ENCODE measurements at regions not wholly inside any gene's neighbourhood (a gene's known extent, or its start where the extent isn't known, plus 50 kb on each side); places are given as distances from the start of the nearest gene placed in this dataset.
"Not testable (repeated sequence)": the region's sequence is repeated elsewhere in the genome, so short reads cannot be mapped to it uniquely, and the experiment has no call there.

DNA sequence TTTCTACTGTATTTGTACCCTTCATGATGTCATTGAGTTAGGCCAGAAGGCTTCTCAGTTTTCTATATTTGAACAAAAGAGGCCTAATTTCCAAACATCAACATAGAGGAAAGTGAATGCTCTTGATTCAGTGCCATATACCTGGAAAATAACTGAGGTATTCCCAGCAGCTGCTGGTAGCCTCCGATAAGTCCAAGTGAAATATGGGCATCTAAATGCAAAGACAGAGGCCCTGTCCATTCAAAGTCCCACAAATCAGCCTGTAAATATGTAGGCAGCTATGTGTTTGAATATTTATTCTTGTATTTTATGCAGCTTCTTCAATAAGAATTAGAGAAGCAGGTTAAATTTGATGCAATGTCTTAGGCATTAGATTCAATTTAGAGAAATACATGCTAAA is 89.5 kb upstream of the DPP10 start:
- no peak for DNase-seq (ENCODE audit: low spot score)
- POLR2A ChIA-PET (ENCODE audit: low non-redundant PET): no interaction called here
- TF ChIP-seq, protein P1, sequence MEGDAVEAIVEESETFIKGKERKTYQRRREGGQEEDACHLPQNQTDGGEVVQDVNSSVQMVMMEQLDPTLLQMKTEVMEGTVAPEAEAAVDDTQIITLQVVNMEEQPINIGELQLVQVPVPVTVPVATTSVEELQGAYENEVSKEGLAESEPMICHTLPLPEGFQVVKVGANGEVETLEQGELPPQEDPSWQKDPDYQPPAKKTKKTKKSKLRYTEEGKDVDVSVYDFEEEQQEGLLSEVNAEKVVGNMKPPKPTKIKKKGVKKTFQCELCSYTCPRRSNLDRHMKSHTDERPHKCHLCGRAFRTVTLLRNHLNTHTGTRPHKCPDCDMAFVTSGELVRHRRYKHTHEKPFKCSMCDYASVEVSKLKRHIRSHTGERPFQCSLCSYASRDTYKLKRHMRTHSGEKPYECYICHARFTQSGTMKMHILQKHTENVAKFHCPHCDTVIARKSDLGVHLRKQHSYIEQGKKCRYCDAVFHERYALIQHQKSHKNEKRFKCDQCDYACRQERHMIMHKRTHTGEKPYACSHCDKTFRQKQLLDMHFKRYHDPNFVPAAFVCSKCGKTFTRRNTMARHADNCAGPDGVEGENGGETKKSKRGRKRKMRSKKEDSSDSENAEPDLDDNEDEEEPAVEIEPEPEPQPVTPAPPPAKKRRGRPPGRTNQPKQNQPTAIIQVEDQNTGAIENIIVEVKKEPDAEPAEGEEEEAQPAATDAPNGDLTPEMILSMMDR (conservative IDR thresholded peaks at IDR 0.05; ENCODE audit: low read depth): no peak
- CTCF ChIA-PET: no interaction called here
- no peak overlapping the region for H3K27ac ChIP-seq

DNA sequence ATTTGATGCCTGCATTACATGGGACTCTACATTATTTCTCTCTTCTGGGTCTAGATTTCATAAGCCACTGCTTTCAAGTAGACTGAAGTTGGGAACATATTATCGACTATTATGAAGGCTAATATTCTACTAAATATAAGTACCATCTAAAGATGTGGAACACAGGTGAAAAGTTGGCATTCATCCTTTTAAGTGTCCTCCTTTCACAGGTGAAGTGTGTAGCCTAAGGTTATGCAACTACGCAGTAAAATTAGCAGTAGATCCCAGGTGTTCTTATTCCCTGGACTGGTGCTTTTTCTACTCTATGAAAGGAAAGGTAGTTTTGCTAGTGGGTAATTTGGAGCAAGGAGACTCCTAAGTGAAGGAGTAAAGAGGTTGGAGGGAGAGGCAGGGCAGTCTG is 88.2 kb upstream of the DPP10 start:
- H3K27ac ChIP-seq: no peak overlapping the region
- DNase-seq (ENCODE audit: low spot score): no peak
- ChIA-PET POLR2A (ENCODE audit: low non-redundant PET) (no interaction called here), CTCF (no interaction called here)
- TF ChIP-seq, protein P1 (conservative IDR thresholded peaks at IDR 0.05; ENCODE audit: low read depth): no peak

DNA sequence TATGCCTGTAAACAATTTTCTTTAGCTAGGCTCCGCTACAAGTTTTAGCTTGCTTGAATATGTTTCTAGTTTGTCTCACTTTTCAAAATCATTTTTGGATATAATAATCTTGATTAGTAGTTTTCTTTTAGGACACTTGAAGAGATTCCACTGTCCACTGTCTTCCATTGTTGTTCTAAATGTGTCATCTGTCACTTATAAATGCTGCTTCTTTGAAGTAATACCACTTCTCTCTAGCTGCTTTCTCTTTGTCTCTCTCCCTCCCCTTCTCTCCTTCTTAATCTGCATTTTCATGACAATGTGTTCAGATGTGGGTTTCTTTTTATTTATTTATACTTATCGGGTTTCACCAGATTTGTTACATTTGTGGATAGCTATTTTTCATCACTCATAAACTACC is 73.7 kb upstream of the DPP10 start:
- ChIA-PET POLR2A (ENCODE audit: low non-redundant PET) (no interaction called here), CTCF (interaction anchor here (0.6 kb wide), 2 partner anchors 9 to 10 kb away, joined by 3 to 7 read pairs; no protein-coding TSS in a partner anchor)
- no peak overlapping the region for H3K27ac ChIP-seq
- TF ChIP-seq, protein P1 (conservative IDR thresholded peaks at IDR 0.05; ENCODE audit: low read depth): no peak
- no peak for DNase-seq (ENCODE audit: low spot score)

DNA sequence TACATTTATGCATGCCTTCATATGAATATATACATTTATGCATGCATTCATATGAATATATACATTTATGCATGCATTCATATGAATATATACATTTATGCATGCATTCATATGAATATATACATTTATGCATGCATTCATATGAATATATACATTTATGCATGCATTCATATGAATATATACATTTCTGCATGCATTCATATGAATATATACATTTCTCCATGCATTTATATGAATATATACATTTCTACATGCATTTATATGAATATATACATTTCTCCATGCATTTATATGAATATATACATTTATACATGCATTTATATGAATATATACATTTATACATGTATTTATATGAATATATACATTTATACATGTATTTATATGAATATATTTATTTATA is 70.7 kb upstream of the DPP10 start:
- H3K27ac ChIP-seq; DNase-seq (ENCODE audit: low spot score); POLR2A ChIA-PET (ENCODE audit: low non-redundant PET); CTCF ChIA-PET: not testable (repeated sequence)

DNA sequence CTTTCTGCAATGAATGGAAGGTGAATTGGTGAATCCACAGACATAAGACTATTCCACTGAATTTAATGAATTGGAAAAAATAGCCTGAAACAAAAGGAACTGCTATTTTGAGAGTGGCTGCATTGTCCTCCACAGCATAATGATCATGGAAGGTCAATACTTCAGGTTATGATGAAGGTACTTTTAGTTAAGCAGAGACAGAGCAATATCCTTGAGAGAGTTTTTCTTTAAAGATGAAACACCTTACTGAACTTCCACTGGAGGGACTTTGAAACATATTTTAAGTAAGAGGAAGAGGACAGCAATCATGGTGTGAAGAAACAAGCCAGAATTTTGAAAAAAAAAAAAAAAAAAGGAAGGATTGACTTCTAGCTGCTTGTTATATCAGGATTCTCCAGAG is 68.8 kb upstream of the DPP10 start:
- TF ChIP-seq, protein P1 (conservative IDR thresholded peaks at IDR 0.05; ENCODE audit: low read depth): no peak
- no peak for DNase-seq (ENCODE audit: low spot score)
- POLR2A ChIA-PET (ENCODE audit: low non-redundant PET): no interaction called here
- H3K27ac ChIP-seq: no peak overlapping the region
- CTCF ChIA-PET: no interaction called here

DNA sequence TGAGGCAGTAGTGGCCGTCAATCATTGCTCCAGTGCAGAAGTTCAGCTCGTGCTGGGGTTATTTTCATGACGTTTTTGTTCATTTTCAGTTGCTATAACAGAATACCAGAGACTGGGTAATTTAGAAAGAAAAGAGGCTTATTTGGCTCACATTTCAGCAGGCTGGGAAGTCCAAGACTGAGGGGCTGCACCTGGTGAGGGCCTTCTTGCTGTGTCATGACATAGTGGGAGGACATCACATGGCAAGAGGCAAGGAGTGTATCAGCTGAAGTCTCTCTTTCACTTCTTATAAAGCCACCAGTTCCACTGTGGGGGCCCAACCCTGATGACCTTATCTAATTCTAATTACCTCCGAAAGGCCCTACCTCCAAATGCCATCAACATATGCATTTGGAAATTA is 58.0 kb upstream of the DPP10 start:
- ChIA-PET POLR2A (ENCODE audit: low non-redundant PET) (no interaction called here), CTCF (interaction anchor here (0.5 kb wide), 1 partner anchor 406 kb away, joined by 5 read pairs; no protein-coding TSS in a partner anchor)
- no peak overlapping the region for H3K27ac ChIP-seq
- no peak for DNase-seq (ENCODE audit: low spot score)
- TF ChIP-seq, protein P1 (conservative IDR thresholded peaks at IDR 0.05; ENCODE audit: low read depth): no peak

DNA sequence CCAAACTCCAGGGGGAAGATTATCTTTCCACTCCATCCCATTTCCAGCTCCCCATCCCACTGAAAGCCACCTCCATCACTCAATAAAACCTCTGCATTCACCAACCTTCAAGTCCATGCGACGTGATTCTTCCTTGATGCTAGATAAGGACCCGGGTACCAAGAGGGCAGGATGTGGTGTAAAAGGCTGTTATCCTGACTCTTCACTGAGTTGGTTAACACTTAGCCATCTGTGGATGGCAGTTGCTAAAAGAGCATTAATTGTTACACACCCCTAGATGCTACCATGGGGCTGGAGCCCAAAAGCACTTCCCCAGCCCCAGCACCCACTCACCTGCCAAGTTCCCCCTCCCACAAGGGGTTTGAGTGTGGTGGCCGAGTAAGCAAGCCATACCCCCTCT is 53.4 kb upstream of the DPP10 start:
- H3K27ac ChIP-seq: no peak overlapping the region
- ChIA-PET CTCF (no interaction called here), POLR2A (ENCODE audit: low non-redundant PET) (no interaction called here)
- DNase-seq (ENCODE audit: low spot score): no peak
- TF ChIP-seq, protein P1 (conservative IDR thresholded peaks at IDR 0.05; ENCODE audit: low read depth): no peak

Data from RWPE1 (cell line).